WTC11 (cell line): ENCODE measurements at regions not wholly inside any gene's neighbourhood (a gene's known extent, or its start where the extent isn't known, plus 50 kb on each side); places are given as distances from the start of the nearest gene placed in this dataset.

ENCODE experiments used
- ATAC-seq: fragments of 200-7000 bp; cut with Tn5 transposase; 2 replicates; pipeline ENCODE4 v1.10.0; 2021; ENCODE audit warnings: mild to moderate bottlenecking, moderate library complexity
- CTCF ChIA-PET: fragments of 300-600 bp; sonication (Branson Sonifier 250); formaldehyde crosslinking; loops from one replicate; lab custom pipeline; 2021; ENCODE audit warnings: antibody characterized with exemption; lab: Charles Lee
- POLR2A ChIA-PET: fragments of 350-600 bp; sonication (Branson Sonifier 250); formaldehyde crosslinking; loops from one replicate; lab custom pipeline; 2021; ENCODE audit warnings: antibody characterized with exemption; lab: Charles Lee
- DNase-seq: peaks from one replicate; pipeline ENCODE4 v3.0.0; 2021; ENCODE audit warnings: low spot score
- H3K27ac Mint-ChIP-seq: 2 replicates; pipeline ENCODE4 v1.8.0; 2021; ENCODE audit warnings: mixed read lengths
- H3K27me3 Mint-ChIP-seq: 2 replicates; pipeline ENCODE4 v1.8.0; 2021; ENCODE audit warnings: low read depth, mild to moderate bottlenecking, moderate library complexity, mixed read lengths
- H3K36me3 Mint-ChIP-seq: 2 replicates; pipeline ENCODE4 v1.8.0; 2021; ENCODE audit warnings: mixed read lengths
- H3K4me1 Mint-ChIP-seq: 2 replicates; pipeline ENCODE4 v1.8.0; 2022; ENCODE audit warnings: mixed read lengths
- H3K4me3 Mint-ChIP-seq: 2 replicates; pipeline ENCODE4 v1.8.0; 2021; ENCODE audit warnings: mild to moderate bottlenecking, moderate library complexity, mixed read lengths
- H3K9me3 Mint-ChIP-seq: 2 replicates; pipeline ENCODE4 v1.8.0; 2021; ENCODE audit warnings: mixed read lengths
- AFF4 ChIP-seq: sonication (generic); formaldehyde crosslinking; IDR thresholded peaks from 2 replicates; pipeline ENCODE4 v1.8.1; 2023; ENCODE audit warnings: mild to moderate bottlenecking, missing genetic modification reagents, borderline replicate concordance
- ATF2 ChIP-seq: sonication (generic); formaldehyde crosslinking; IDR thresholded peaks from 2 replicates; pipeline ENCODE4 v1.8.1; 2022; ENCODE audit warnings: low read depth, missing genetic modification reagents, borderline replicate concordance
- ATF3 ChIP-seq: sonication (generic); formaldehyde crosslinking; conservative IDR thresholded peaks from 2 replicates; pipeline ENCODE4 v1.8.1; 2022; ENCODE audit warnings: mild to moderate bottlenecking, missing genetic modification reagents
- CBFB ChIP-seq: sonication (generic); formaldehyde crosslinking; IDR thresholded peaks from 2 replicates; pipeline ENCODE4 v1.8.1; 2022; ENCODE audit warnings: mild to moderate bottlenecking, low read depth, missing genetic modification reagents
- CREB1 ChIP-seq: sonication (generic); formaldehyde crosslinking; IDR thresholded peaks from 2 replicates; pipeline ENCODE4 v1.8.0; 2023; ENCODE audit warnings: mild to moderate bottlenecking, missing genetic modification reagents
- CREM ChIP-seq: sonication (generic); formaldehyde crosslinking; IDR thresholded peaks from 2 replicates; pipeline ENCODE4 v1.8.1; 2022; ENCODE audit warnings: mild to moderate bottlenecking, missing genetic modification reagents, moderate library complexity
- ESRRA ChIP-seq: sonication (generic); formaldehyde crosslinking; IDR thresholded peaks from 2 replicates; pipeline ENCODE4 v1.8.1; 2022; ENCODE audit warnings: mild to moderate bottlenecking, missing genetic modification reagents, borderline replicate concordance
- FOXJ3 ChIP-seq: sonication (generic); formaldehyde crosslinking; IDR thresholded peaks from 2 replicates; pipeline ENCODE4 v1.9.0; 2021; ENCODE audit warnings: missing genetic modification reagents, mild to moderate bottlenecking, borderline replicate concordance
- FOXP1 ChIP-seq: sonication (generic); formaldehyde crosslinking; IDR thresholded peaks from 2 replicates; pipeline ENCODE4 v1.8.0; 2022; ENCODE audit warnings: missing genetic modification reagents, mild to moderate bottlenecking, moderate library complexity, borderline replicate concordance
- JAZF1 ChIP-seq: fragments of 250-450 bp; sonication (Bioruptor Pico); IDR thresholded peaks from 2 replicates; pipeline ENCODE4 v1.9.0; 2021; ENCODE audit warnings: moderate library complexity, mild to moderate bottlenecking, inconsistent platforms
- NR3C1 ChIP-seq: sonication (generic); formaldehyde crosslinking; conservative IDR thresholded peaks from 2 replicates; pipeline ENCODE4 v1.8.1; 2023; ENCODE audit warnings: low read depth, mild to moderate bottlenecking, missing genetic modification reagents
- RELA ChIP-seq: sonication (generic); formaldehyde crosslinking; IDR thresholded peaks from 2 replicates; pipeline ENCODE4 v1.8.1; 2022; ENCODE audit warnings: missing genetic modification reagents, mild to moderate bottlenecking, borderline replicate concordance
- RORB ChIP-seq: fragments of 250-450 bp; sonication (Bioruptor Pico); IDR thresholded peaks from 2 replicates; pipeline ENCODE4 v1.9.0; 2021; ENCODE audit warnings: mild to moderate bottlenecking
- SMAD4 ChIP-seq: sonication (generic); formaldehyde crosslinking; IDR thresholded peaks from 2 replicates; pipeline ENCODE4 v1.8.0; 2022; ENCODE audit warnings: mild to moderate bottlenecking, missing genetic modification reagents
- ZNF416 ChIP-seq: fragments of 250-450 bp; sonication (Bioruptor Pico); IDR thresholded peaks from 2 replicates; pipeline ENCODE4 v1.9.0; 2021; ENCODE audit warnings: mild to moderate bottlenecking, inconsistent platforms
- ZNF423 ChIP-seq: fragments of 250-450 bp; sonication (Bioruptor Pico); IDR thresholded peaks from 2 replicates; pipeline ENCODE4 v2.1.2; 2022; ENCODE audit warnings: mild to moderate bottlenecking, moderate library complexity
- ZNF425 ChIP-seq: fragments of 250-450 bp; sonication (Bioruptor Pico); conservative IDR thresholded peaks from 2 replicates; pipeline ENCODE4 v1.9.0; 2021; ENCODE audit warnings: mild to moderate bottlenecking
- ZNF532 ChIP-seq: fragments of 250-450 bp; sonication (Bioruptor Pico); IDR thresholded peaks from 2 replicates; pipeline ENCODE4 v1.9.0; 2021; ENCODE audit warnings: mild to moderate bottlenecking, borderline replicate concordance

GRCh38 chr16:62545039-62545438 lies 508.8 kb upstream of the CDH8 start (continued):
- TF ChIP-seq SMAD4 (no peak), ZNF416 (CRISPR knock-in tag) (no peak), AFF4 (no peak), CBFB (CRISPR knock-in tag) (no peak), JAZF1 (CRISPR knock-in tag) (no peak), CREB1 (CRISPR knock-in tag) (no peak), ATF2 (CRISPR knock-in tag) (no peak)

- no peak overlapping the region for H3K27ac Mint-ChIP-seq
- peaks cover 15% of the 10 kb centered on the region for H3K4me1 Mint-ChIP-seq
- POLR2A ChIA-PET: no interaction called here
- CTCF ChIA-PET: interaction anchor here (1.2 to 1.6 kb wide), 2 partner anchors 318 to 746 kb away, joined by 3 to 4 read pairs; no protein-coding TSS in a partner anchor
- no peaks in the 10 kb centered on the region for H3K27me3 Mint-ChIP-seq
- H3K4me3 Mint-ChIP-seq: no peak overlapping the region
- no peaks in the 10 kb centered on the region for H3K9me3 Mint-ChIP-seq
- no peaks in the 10 kb centered on the region for H3K36me3 Mint-ChIP-seq
- DNase-seq: no peak
- no peak for ATAC-seq
- TF ChIP-seq CREM (CRISPR knock-in tag) (no peak), NR3C1 (CRISPR knock-in tag) (no peak), RELA (CRISPR knock-in tag) (no peak), ZNF532 (no peak), RORB (no peak), FOXJ3 (CRISPR knock-in tag) (no peak), CREB1 (CRISPR knock-in tag) (no peak), ZNF425 (CRISPR knock-in tag) (no peak), ATF3 (CRISPR knock-in tag) (no peak), ZNF423 (no peak), ESRRA (CRISPR knock-in tag) (no peak), FOXP1 (CRISPR knock-in tag) (no peak), ATF2 (CRISPR knock-in tag) (no peak), CBFB (CRISPR knock-in tag) (no peak)
Measured at GRCh38 chr16:62543516-62543915, 507.3 kb upstream of the CDH8 start.
